ENCODE measurements at regions not wholly inside any gene's neighbourhood (a gene's known extent, or its start where the extent isn't known, plus 50 kb on each side); places are given as distances from the start of the nearest gene placed in this dataset.

DNA sequence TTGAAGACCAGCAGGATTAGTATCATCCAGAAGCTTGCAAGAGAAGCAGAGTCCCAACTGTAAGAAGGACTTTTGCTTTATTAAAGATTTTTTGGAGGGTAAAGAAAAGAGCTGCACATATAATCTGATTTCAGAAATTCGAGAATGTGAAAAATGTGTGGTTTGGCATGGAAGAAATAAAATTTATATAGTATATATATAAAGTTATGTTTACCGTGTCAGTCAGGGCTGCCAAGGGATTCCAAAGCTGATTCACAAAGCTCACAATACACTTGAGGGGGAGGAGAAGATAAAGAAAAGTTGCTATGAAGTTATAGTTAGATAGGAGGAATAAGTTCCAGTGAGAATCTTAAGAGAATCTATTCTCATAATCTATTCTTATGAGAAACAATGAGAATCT, 231.8 kb upstream of the CACNA2D1 start:
- Histone ChIP-seq H3K27me3 (no peaks in the 10 kb centered on the region), H3K9me3 (no peaks in the 10 kb centered on the region), H3K4me1 (no peaks in the 10 kb centered on the region), H3K36me3 (no peaks in the 10 kb centered on the region), H3K27ac (no peak overlapping the region), H3K4me3 (no peak overlapping the region)
- no peak for DNase-seq (ENCODE audit: low spot score in 2 of 2)
- TF ChIP-seq, protein P1, sequence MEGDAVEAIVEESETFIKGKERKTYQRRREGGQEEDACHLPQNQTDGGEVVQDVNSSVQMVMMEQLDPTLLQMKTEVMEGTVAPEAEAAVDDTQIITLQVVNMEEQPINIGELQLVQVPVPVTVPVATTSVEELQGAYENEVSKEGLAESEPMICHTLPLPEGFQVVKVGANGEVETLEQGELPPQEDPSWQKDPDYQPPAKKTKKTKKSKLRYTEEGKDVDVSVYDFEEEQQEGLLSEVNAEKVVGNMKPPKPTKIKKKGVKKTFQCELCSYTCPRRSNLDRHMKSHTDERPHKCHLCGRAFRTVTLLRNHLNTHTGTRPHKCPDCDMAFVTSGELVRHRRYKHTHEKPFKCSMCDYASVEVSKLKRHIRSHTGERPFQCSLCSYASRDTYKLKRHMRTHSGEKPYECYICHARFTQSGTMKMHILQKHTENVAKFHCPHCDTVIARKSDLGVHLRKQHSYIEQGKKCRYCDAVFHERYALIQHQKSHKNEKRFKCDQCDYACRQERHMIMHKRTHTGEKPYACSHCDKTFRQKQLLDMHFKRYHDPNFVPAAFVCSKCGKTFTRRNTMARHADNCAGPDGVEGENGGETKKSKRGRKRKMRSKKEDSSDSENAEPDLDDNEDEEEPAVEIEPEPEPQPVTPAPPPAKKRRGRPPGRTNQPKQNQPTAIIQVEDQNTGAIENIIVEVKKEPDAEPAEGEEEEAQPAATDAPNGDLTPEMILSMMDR (IDR thresholded peaks at IDR 0.05): no peak
- intact Hi-C loops (cut with DNase I): no loop called here

DNA sequence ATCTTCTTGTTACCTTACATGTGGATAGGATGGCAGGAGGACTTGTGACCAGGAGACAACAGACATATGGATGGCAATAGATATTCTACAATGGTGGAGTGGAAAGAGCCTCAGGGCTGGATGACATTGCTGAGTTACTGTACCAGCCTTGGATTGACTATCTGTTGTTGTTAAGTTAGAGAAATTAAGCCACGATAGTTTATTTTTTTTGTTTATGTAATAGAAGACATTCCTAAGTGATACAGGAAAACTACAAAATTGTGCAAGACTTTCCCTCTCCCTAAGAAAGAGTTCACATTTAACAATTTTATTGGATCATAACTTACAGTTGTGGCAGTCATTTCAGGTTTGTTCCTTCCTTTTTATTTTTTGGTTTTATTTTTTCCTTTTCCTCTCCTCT, 230.7 kb upstream of the CACNA2D1 start:
- H3K4me3 ChIP-seq: no peak overlapping the region
- no peak overlapping the region for H3K27ac ChIP-seq
- TF ChIP-seq, protein P1 (IDR thresholded peaks at IDR 0.05): no peak
- no peaks in the 10 kb centered on the region for H3K9me3 ChIP-seq
- no peaks in the 10 kb centered on the region for H3K27me3 ChIP-seq
- intact Hi-C loops (cut with DNase I): no loop called here
- H3K36me3 ChIP-seq: no peaks in the 10 kb centered on the region
- DNase-seq (ENCODE audit: low spot score in 2 of 2): no peak
- H3K4me1 ChIP-seq: no peaks in the 10 kb centered on the region

DNA sequence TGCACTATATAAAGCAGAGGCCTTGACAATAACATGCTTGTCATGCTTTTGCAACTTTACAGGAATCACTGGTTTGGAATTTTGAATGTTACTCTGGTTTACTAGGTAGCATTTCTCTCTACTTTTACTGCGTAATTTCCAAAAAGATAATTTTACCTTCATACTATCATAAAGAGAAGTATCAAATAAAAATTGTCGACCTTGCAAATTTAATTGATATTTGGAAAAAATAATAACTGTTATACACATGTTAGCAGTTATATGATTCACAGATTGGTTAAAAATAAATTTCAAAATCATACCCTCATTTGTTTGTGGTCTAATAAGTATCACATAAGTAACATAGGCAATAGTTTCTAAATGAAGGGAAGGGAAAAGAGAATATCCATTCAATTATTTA, 228.5 kb upstream of the CACNA2D1 start:
- TF ChIP-seq, protein P1 (IDR thresholded peaks at IDR 0.05): no peak
- Histone ChIP-seq H3K4me3 (no peak overlapping the region), H3K27ac (no peak overlapping the region), H3K4me1 (no peaks in the 10 kb centered on the region), H3K9me3 (no peaks in the 10 kb centered on the region), H3K36me3 (no peaks in the 10 kb centered on the region), H3K27me3 (no peaks in the 10 kb centered on the region)
- intact Hi-C loops (cut with DNase I): no loop called here
- DNase-seq (ENCODE audit: low spot score in 2 of 2): no peak

DNA sequence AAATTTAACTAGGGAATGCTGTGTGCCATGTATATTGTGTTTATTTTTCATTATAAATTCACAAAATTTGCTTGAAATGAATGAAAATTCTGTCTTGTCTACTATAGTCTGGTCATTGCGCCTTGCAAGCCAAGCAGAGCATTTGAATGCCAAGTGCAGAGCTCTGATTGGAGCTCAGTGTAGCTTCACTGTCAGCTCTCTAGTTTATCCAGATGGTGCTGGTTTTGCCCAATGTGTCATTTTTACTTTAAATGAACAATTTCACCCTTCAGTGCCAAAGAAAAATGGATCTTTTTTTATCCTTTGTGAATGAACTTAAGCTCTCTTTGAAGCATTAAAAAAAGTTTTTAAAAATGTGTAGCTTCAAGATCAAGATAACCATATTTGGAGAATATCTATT, 225.6 kb upstream of the CACNA2D1 start:
- H3K36me3 ChIP-seq: no peaks in the 10 kb centered on the region
- H3K9me3 ChIP-seq: no peaks in the 10 kb centered on the region
- intact Hi-C loops (cut with DNase I): no loop called here
- no peak overlapping the region for H3K4me3 ChIP-seq
- H3K27me3 ChIP-seq: no peaks in the 10 kb centered on the region
- H3K4me1 ChIP-seq: no peaks in the 10 kb centered on the region
- H3K27ac ChIP-seq: no peak overlapping the region
- DNase-seq (ENCODE audit: low spot score in 2 of 2): no peak
- TF ChIP-seq, protein P1 (IDR thresholded peaks at IDR 0.05): no peak

DNA sequence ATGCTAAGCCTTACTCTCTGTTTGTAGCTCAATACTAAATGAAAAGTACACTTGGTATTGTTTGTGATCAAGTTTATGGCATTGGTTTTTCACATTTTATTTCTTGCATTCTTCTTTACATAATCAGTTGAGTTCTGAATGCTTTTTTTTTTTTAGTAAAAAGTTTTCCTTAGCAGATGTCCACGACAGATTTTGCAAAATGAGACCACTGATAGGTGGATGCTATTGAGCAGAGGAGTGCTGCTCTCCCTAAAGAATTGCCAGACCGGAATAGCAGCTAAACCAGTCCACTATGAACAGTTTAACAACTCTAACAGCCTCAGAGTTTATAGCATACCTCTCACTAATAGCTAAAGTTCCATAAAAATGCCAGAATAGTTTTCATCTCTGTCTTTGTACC, 225.1 kb upstream of the CACNA2D1 start:
- no peaks in the 10 kb centered on the region for H3K36me3 ChIP-seq
- no peak overlapping the region for H3K4me3 ChIP-seq
- intact Hi-C loops (cut with DNase I): no loop called here
- no peaks in the 10 kb centered on the region for H3K27me3 ChIP-seq
- H3K27ac ChIP-seq: no peak overlapping the region
- H3K9me3 ChIP-seq: no peaks in the 10 kb centered on the region
- H3K4me1 ChIP-seq: no peaks in the 10 kb centered on the region
- TF ChIP-seq, protein P1 (IDR thresholded peaks at IDR 0.05): no peak
- DNase-seq (ENCODE audit: low spot score in 2 of 2): no peak

DNA sequence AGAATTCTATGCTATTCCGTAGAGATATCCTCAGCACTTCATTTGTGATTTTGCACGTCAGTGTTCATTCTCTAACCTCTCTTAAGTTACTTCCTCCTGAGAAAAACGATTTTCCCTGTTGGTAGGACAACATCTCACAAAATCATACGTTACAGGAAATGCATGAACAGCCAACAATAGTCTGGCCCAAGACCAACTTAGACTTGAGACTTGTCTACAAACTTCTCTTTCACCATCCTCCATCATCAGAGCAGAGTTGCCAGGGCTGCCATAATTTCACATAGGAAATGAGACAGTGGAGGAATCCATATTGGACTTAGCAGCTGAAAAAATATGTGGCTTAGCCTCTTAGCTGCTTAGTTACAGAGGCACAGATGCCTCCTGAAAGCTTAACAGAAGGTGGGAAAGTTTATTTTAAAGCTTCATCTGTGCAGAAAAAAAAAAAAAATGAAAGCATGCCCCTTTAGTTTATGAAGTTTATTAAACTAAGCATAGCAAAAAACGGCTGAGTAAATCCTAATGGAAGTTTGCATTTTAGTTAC, 222.5 kb upstream of the CACNA2D1 start:
- TF ChIP-seq, protein P1 (IDR thresholded peaks at IDR 0.05): no peak
- H3K27ac ChIP-seq: no peak overlapping the region
- intact Hi-C loops (cut with DNase I): no loop called here
- H3K27me3 ChIP-seq: no peaks in the 10 kb centered on the region
- no peak for DNase-seq (ENCODE audit: low spot score in 2 of 2)
- H3K4me3 ChIP-seq: no peak overlapping the region
- no peaks in the 10 kb centered on the region for H3K36me3 ChIP-seq
- H3K4me1 ChIP-seq: no peaks in the 10 kb centered on the region
- no peaks in the 10 kb centered on the region for H3K9me3 ChIP-seq
